HG02852 (cell line): ENCODE measurements at regions not wholly inside any gene's neighbourhood (a gene's known extent, or its start where the extent isn't known, plus 50 kb on each side); places are given as distances from the start of the nearest gene placed in this dataset.

Experiments used
- ATAC-seq: cut with Tn5 transposase; IDR thresholded peaks from one replicate; pipeline ENCODE4 v1.9.1; 2021; ENCODE audit warnings: mild to moderate bottlenecking, moderate library complexity; ENCODE audit not compliant: unreplicated experiment

GRCh38 chr11:29317694-29318093, 699.1 kb downstream of the KCNA4 start:
- ATAC-seq, result no peak

GRCh38 chr11:29315275-29315674, 701.6 kb downstream of the KCNA4 start:
- ATAC-seq, result no peak

GRCh38 chr11:29314211-29314610, 702.6 kb downstream of the KCNA4 start:
- ATAC-seq, result no peak

GRCh38 chr11:29312812-29313211, 704.0 kb downstream of the KCNA4 start:
- ATAC-seq, result no peak

- ATAC-seq, result no peak
Measured at GRCh38 chr11:29310725-29311342, 706.0 kb downstream of the KCNA4 start.

- ATAC-seq, result no peak
Measured at GRCh38 chr11:29309992-29310391, 706.8 kb downstream of the KCNA4 start.

GRCh38 chr11:29306527-29306926, 710.3 kb downstream of the KCNA4 start:
- no peak for ATAC-seq

- no peak for ATAC-seq
Measured at GRCh38 chr11:29305456-29306232, 711.2 kb downstream of the KCNA4 start.

- no peak for ATAC-seq
Measured at GRCh38 chr11:29300420-29300819, 716.4 kb downstream of the KCNA4 start.

GRCh38 chr11:29296680-29297079, 720.1 kb downstream of the KCNA4 start:
- no peak for ATAC-seq

GRCh38 chr11:29293825-29294224, 723.0 kb downstream of the KCNA4 start:
- ATAC-seq, result peak; percentile 86

GRCh38 chr11:29282088-29282487, 734.7 kb downstream of the KCNA4 start:
- ATAC-seq, result no peak

GRCh38 chr11:29281271-29281777, 735.5 kb downstream of the KCNA4 start:
- no peak for ATAC-seq

GRCh38 chr11:29280452-29280851, 736.4 kb downstream of the KCNA4 start:
- no peak for ATAC-seq

GRCh38 chr11:29279716-29280115, 737.1 kb downstream of the KCNA4 start:
- no peak for ATAC-seq

GRCh38 chr11:29272019-29272654, 744.7 kb downstream of the KCNA4 start:
- ATAC-seq, result no peak

- ATAC-seq, result no peak
Measured at GRCh38 chr11:29271616-29272015, 745.2 kb downstream of the KCNA4 start.

- ATAC-seq, result no peak
Measured at GRCh38 chr11:29268733-29269132, 748.1 kb downstream of the KCNA4 start.

GRCh38 chr11:29265792-29266191, 751.0 kb downstream of the KCNA4 start:
- ATAC-seq, result no peak

- no peak for ATAC-seq
Measured at GRCh38 chr11:29265381-29265780, 751.4 kb downstream of the KCNA4 start.

GRCh38 chr11:29263971-29264682, 752.7 kb downstream of the KCNA4 start:
- no peak for ATAC-seq
